HEK293T (cell line): ENCODE measurements at regions not wholly inside any gene's neighbourhood (a gene's known extent, or its start where the extent isn't known, plus 50 kb on each side); places are given as distances from the start of the nearest gene placed in this dataset.

Experiments used
- ARNT ChIP-seq: fragments of 450-650 bp; IDR thresholded peaks from 2 replicates; pipeline ENCODE4 v1.6.1; 2017; ENCODE audit warnings: mild to moderate bottlenecking
- ELF4 ChIP-seq: fragments of 450-650 bp; IDR thresholded peaks from 2 replicates; pipeline ENCODE4 v1.6.1; 2017; ENCODE audit warnings: antibody characterized with exemption
- FOXK2 ChIP-seq: fragments of 450-650 bp; IDR thresholded peaks from 2 replicates; pipeline ENCODE4 v1.6.1; 2016; ENCODE audit warnings: mild to moderate bottlenecking
- FOXM1 ChIP-seq: fragments of 450-650 bp; IDR thresholded peaks from 2 replicates; pipeline ENCODE4 v1.6.1; 2017; ENCODE audit warnings: mild to moderate bottlenecking, borderline replicate concordance
- L3MBTL2 ChIP-seq: fragments of 450-650 bp; conservative IDR thresholded peaks from 2 replicates; pipeline ENCODE4 v1.6.1; 2016; ENCODE audit warnings: mild to moderate bottlenecking
- TARDBP ChIP-seq: fragments of 450-650 bp; IDR thresholded peaks from 2 replicates; pipeline ENCODE4 v1.6.1; 2016
- TF ChIP-seq, protein P1 (sequence below): fragments of 450-650 bp; IDR thresholded peaks from 2 replicates; pipeline ENCODE4 v1.6.1; 2016

GRCh38 chr10:29955329-29955935 lies 104.0 kb downstream of the JCAD start:
- TF ChIP-seq L3MBTL2 (no peak), FOXK2 (no peak), FOXM1 (no peak), TARDBP (no peak), ELF4 (no peak), ARNT (no peak)
- TF ChIP-seq, protein P1, sequence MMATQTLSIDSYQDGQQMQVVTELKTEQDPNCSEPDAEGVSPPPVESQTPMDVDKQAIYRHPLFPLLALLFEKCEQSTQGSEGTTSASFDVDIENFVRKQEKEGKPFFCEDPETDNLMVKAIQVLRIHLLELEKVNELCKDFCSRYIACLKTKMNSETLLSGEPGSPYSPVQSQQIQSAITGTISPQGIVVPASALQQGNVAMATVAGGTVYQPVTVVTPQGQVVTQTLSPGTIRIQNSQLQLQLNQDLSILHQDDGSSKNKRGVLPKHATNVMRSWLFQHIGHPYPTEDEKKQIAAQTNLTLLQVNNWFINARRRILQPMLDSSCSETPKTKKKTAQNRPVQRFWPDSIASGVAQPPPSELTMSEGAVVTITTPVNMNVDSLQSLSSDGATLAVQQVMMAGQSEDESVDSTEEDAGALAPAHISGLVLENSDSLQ: no peak
